GM10266 (cell line): ENCODE measurements at regions not wholly inside any gene's neighbourhood (a gene's known extent, or its start where the extent isn't known, plus 50 kb on each side); places are given as distances from the start of the nearest gene placed in this dataset.

Experiments used
- DNase-seq: peaks from one replicate; pipeline ENCODE4 v3.0.0; 2012; ENCODE audit errors: extremely low spot score
- CTCF ChIP-seq: IDR thresholded peaks from 2 replicates; pipeline ENCODE4 v1.5.1; 2012; ENCODE audit warnings: mild to moderate bottlenecking, low read depth; ENCODE audit not compliant: control insufficient read depth, insufficient read depth; ENCODE audit errors: missing control alignments

- TF ChIP-seq CTCF = no peak
Observed at GRCh38 chr3:152628496-152628895, 206.4 kb upstream of the P2RY1 start.

GRCh38 chr3:152629363-152630122 lies 205.4 kb upstream of the P2RY1 start:
- DNase-seq = no peak

More at GRCh38 chr3:152628496-152628895, 206.4 kb upstream of the P2RY1 start:
- no peak for DNase-seq

GRCh38 chr3:152635389-152635788 lies 199.5 kb upstream of the P2RY1 start:
- DNase-seq = no peak
- TF ChIP-seq CTCF = no peak

More at GRCh38 chr3:152629363-152630122, 205.4 kb upstream of the P2RY1 start:
- TF ChIP-seq CTCF = no peak

GRCh38 chr3:152636651-152637050 lies 198.3 kb upstream of the P2RY1 start:
- DNase-seq = no peak
- no peak for TF ChIP-seq CTCF

- no peak for TF ChIP-seq CTCF
- no peak for DNase-seq
Observed at GRCh38 chr3:152638214-152638613, 196.7 kb upstream of the P2RY1 start.

GRCh38 chr3:152638707-152639450 lies 196.1 kb upstream of the P2RY1 start:
- no peak for TF ChIP-seq CTCF
- no peak for DNase-seq

- TF ChIP-seq CTCF = no peak
- no peak for DNase-seq
Observed at GRCh38 chr3:152641198-152641597, 193.7 kb upstream of the P2RY1 start.
